WI38 (cell line): ENCODE measurements at regions not wholly inside any gene's neighbourhood (a gene's known extent, or its start where the extent isn't known, plus 50 kb on each side); places are given as distances from the start of the nearest gene placed in this dataset.

Experiments used
- H3K4me3 ChIP-seq: 2 replicates; pipeline ENCODE4 v1.5.1; 2011; ENCODE audit warnings: low read depth, mild to moderate bottlenecking, control low read depth, low read length
- CTCF ChIP-seq: IDR thresholded peaks from 2 replicates; pipeline ENCODE4 v1.5.1; 2012; ENCODE audit warnings: low read depth, mild to moderate bottlenecking, control low read depth, low read length

GRCh38 chr13:97715763-97716162, 237.7 kb upstream of the IPO5 start:
- H3K4me3 ChIP-seq, result no peak overlapping the region
- no peak for TF ChIP-seq CTCF

- no peak for TF ChIP-seq CTCF
- no peak overlapping the region for H3K4me3 ChIP-seq
Measured at GRCh38 chr13:97716746-97717145, 236.7 kb upstream of the IPO5 start.

GRCh38 chr13:97719736-97720135, 233.7 kb upstream of the IPO5 start:
- no peak overlapping the region for H3K4me3 ChIP-seq
- TF ChIP-seq CTCF, result no peak

- no peak for TF ChIP-seq CTCF
- H3K4me3 ChIP-seq, result no peak overlapping the region
Measured at GRCh38 chr13:97720896-97721295, 232.6 kb upstream of the IPO5 start.

- H3K4me3 ChIP-seq, result no peak overlapping the region
- TF ChIP-seq CTCF, result no peak
Measured at GRCh38 chr13:97723655-97724054, 229.8 kb upstream of the IPO5 start.

- TF ChIP-seq CTCF, result no peak
- no peak overlapping the region for H3K4me3 ChIP-seq
Measured at GRCh38 chr13:97724450-97724849, 229.0 kb upstream of the IPO5 start.

- TF ChIP-seq CTCF, result no peak
- no peak overlapping the region for H3K4me3 ChIP-seq
Measured at GRCh38 chr13:97726664-97727280, 226.7 kb upstream of the IPO5 start.
